ENCODE measurements at regions not wholly inside any gene's neighbourhood (a gene's known extent, or its start where the extent isn't known, plus 50 kb on each side); places are given as distances from the start of the nearest gene placed in this dataset.

DNA sequence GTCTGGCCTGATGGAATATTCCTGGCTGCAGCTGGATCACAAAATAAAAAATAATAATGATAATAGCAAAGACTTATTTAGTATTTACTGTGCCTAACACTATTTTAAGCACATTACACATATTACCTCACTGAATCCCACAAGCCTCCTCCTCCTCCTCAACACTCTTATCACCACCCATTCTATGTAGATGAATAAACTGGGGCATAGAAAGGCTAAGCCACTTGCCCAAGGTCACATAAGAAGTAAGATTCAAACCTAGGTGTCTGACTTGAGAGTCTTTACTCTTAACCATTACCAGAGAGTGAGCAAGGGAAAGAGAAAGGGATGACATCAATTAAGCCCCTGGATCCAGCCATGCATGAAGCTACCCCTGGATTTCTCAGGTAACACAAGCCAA is 493.1 kb downstream of the SHQ1 start:
- Mint-ChIP-seq H3K27ac (no peak overlapping the region), H3K27me3 (ENCODE audit: low read depth) (peaks cover 1% of the 10 kb centered on the region), H3K4me3 (no peak overlapping the region), H3K36me3 (ENCODE audit: insufficient read depth in 1 of 3, low read depth in 3 of 3) (no peaks in the 10 kb centered on the region), H3K4me1 (peaks cover 0 to 2% of the 10 kb centered on the region in 2 experiments; a peak in 2 of 4 replicates), H3K9me3 (no peaks in the 10 kb centered on the region; a peak in 1 of 5 replicates)
- Histone ChIP-seq H2BK20ac (ENCODE audit: low read depth, low read length, poor library complexity, severe bottlenecking) (no peak overlapping the region), H3K23me2 (ENCODE audit: insufficient read length, low read depth, low read length, poor library complexity, severe bottlenecking) (no peaks in the 10 kb centered on the region), H2AFZ (ENCODE audit: low read length) (no peak overlapping the region), H4K5ac (ENCODE audit: insufficient read length, low read depth, low read length) (no peak overlapping the region), H3K79me1 (ENCODE audit: insufficient read depth, low read depth, low read length, poor library complexity, severe bottlenecking) (no peaks in the 10 kb centered on the region), H3K4me1 (ENCODE audit: insufficient read depth, low read length) (no peaks in the 10 kb centered on the region), H2BK12ac (ENCODE audit: insufficient read length, low read depth, low read length) (no peak overlapping the region), H3K4me2 (ENCODE audit: insufficient read depth, insufficient read length, low read length) (no peak overlapping the region), H4K20me1 (ENCODE audit: control insufficient read depth, insufficient read depth, insufficient read length) (no peaks in the 10 kb centered on the region), H3K79me2 (ENCODE audit: insufficient read depth, low read length) (no peaks in the 10 kb centered on the region), H2AK5ac (ENCODE audit: insufficient read length, low read length) (no peak overlapping the region), H4K8ac (replicated peaks; ENCODE audit: insufficient read length, low read depth, low read length) (no peak overlapping the region), H3K56ac (ENCODE audit: insufficient read length, low read depth, low read length) (no peak overlapping the region), H3K9ac (ENCODE audit: extremely low read depth, insufficient read length, low read length) (no peak overlapping the region), H3K9me3 (ENCODE audit: control insufficient read depth, low read depth, low read length) (no peaks in the 10 kb centered on the region), H3K14ac (ENCODE audit: insufficient read depth, low read length) (no peak overlapping the region), H2BK120ac (ENCODE audit: low read depth, low read length, poor library complexity, severe bottlenecking) (no peak overlapping the region), H3K4ac (ENCODE audit: low read depth, low read length) (no peak overlapping the region), H3K23ac (ENCODE audit: insufficient read length, low read depth, low read length) (no peak overlapping the region), H2BK15ac (ENCODE audit: low read depth, low read length) (no peak overlapping the region), H2BK5ac (ENCODE audit: insufficient read length, low read length) (no peak overlapping the region), H3K27ac (ENCODE audit: insufficient read length, low read depth, low read length) (no peak overlapping the region), H3K18ac (ENCODE audit: insufficient read length, low read depth, low read length) (no peak overlapping the region), H3K27me3 (ENCODE audit: insufficient read depth, low read length) (no peaks in the 10 kb centered on the region), H3T11ph (ENCODE audit: low read length) (no peak overlapping the region), H4K91ac (ENCODE audit: insufficient read length, low read depth, low read length) (no peak overlapping the region)
- TF ChIP-seq, protein P1, sequence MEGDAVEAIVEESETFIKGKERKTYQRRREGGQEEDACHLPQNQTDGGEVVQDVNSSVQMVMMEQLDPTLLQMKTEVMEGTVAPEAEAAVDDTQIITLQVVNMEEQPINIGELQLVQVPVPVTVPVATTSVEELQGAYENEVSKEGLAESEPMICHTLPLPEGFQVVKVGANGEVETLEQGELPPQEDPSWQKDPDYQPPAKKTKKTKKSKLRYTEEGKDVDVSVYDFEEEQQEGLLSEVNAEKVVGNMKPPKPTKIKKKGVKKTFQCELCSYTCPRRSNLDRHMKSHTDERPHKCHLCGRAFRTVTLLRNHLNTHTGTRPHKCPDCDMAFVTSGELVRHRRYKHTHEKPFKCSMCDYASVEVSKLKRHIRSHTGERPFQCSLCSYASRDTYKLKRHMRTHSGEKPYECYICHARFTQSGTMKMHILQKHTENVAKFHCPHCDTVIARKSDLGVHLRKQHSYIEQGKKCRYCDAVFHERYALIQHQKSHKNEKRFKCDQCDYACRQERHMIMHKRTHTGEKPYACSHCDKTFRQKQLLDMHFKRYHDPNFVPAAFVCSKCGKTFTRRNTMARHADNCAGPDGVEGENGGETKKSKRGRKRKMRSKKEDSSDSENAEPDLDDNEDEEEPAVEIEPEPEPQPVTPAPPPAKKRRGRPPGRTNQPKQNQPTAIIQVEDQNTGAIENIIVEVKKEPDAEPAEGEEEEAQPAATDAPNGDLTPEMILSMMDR (conservative IDR thresholded peaks at IDR 0.05), result no peak
- DNase-seq, result no peak

Data from H9 (cell line).